ENCODE measurements at regions not wholly inside any gene's neighbourhood (a gene's known extent, or its start where the extent isn't known, plus 50 kb on each side); places are given as distances from the start of the nearest gene placed in this dataset.

GRCh38 chr18:30142870-30143269 is 899.7 kb downstream of the DSC3 start:
- POLR2A ChIA-PET = no interaction called here
- no peak for TF ChIP-seq CTCF (IDR thresholded peaks at IDR 0.05)
- no peak for TF ChIP-seq TCF7L2 (IDR thresholded peaks at IDR 0.05; ENCODE audit: low read depth, low read length)
- TF ChIP-seq POLR2AphosphoS5 (IDR thresholded peaks at IDR 0.05; ENCODE audit: low read depth, low read length) = no peak
- TF ChIP-seq REST (IDR thresholded peaks at IDR 0.05; ENCODE audit: insufficient read depth in 1 of 2, low read depth in 2 of 2, low read length in 1 of 2) = no peak
- no peak for TF ChIP-seq SIN3A (IDR thresholded peaks at IDR 0.05; ENCODE audit: borderline replicate concordance, insufficient read depth, low read depth, low read length)
- Histone ChIP-seq H3K9me3 (ENCODE audit: control insufficient read depth, insufficient read depth, low read depth, low read length) (no peaks in the 10 kb centered on the region), H3K36me3 (ENCODE audit: control insufficient read depth, insufficient read depth, low read length) (no peaks in the 10 kb centered on the region), H3K4me1 (ENCODE audit: control insufficient read depth, insufficient read depth, low read length) (no peaks in the 10 kb centered on the region), H3K27ac (ENCODE audit: low read length) (no peak overlapping the region), H3K4me3 (ENCODE audit: low read depth in 2 of 2, low read length in 2 of 2) (no peak overlapping the region), H3K27me3 (ENCODE audit: control insufficient read depth, insufficient read depth, low read length) (no peaks in the 10 kb centered on the region)
- BruUV-seq (replicated peaks) = no TSS peak
- intact Hi-C loops (cut with micrococcal nuclease; ENCODE audit: unreplicated experiment) = no loop called here
- CTCF ChIA-PET = no interaction called here
- ATAC-seq (no peak), DNase-seq (ENCODE audit: low read depth, low spot score) (no peak)
- in situ Hi-C loops (cut with HindIII; ENCODE audit: low pct_unique_long_range_greater_than_20kb, low sequenced_read_pairs) = no loop called here

- in situ Hi-C loops (cut with HindIII; ENCODE audit: low pct_unique_long_range_greater_than_20kb, low sequenced_read_pairs) (no loop called here), intact Hi-C loops (cut with micrococcal nuclease; ENCODE audit: unreplicated experiment) (no loop called here)
- no TSS peak for BruUV-seq (replicated peaks)
These were observed 900.3 kb downstream of the DSC3 start for GRCh38 chr18:30142248-30142647.

More at GRCh38 chr18:30142248-30142647, 900.3 kb downstream of the DSC3 start:
- no peak overlapping the region for H3K4me3 ChIP-seq (ENCODE audit: low read depth in 2 of 2, low read length in 2 of 2)
- no peaks in the 10 kb centered on the region for H3K4me1 ChIP-seq (ENCODE audit: control insufficient read depth, insufficient read depth, low read length)
- ATAC-seq = no peak
- H3K27me3 ChIP-seq (ENCODE audit: control insufficient read depth, insufficient read depth, low read length) = no peaks in the 10 kb centered on the region
- ChIA-PET POLR2A (no interaction called here), CTCF (no interaction called here)
- no peaks in the 10 kb centered on the region for H3K36me3 ChIP-seq (ENCODE audit: control insufficient read depth, insufficient read depth, low read length)
- no peaks in the 10 kb centered on the region for H3K9me3 ChIP-seq (ENCODE audit: control insufficient read depth, insufficient read depth, low read depth, low read length)
- no peak overlapping the region for H3K27ac ChIP-seq (ENCODE audit: low read length)
- DNase-seq (ENCODE audit: low read depth, low spot score) = no peak
- TF ChIP-seq REST (IDR thresholded peaks at IDR 0.05; ENCODE audit: insufficient read depth in 1 of 2, low read depth in 2 of 2, low read length in 1 of 2) (no peak), TCF7L2 (IDR thresholded peaks at IDR 0.05; ENCODE audit: low read depth, low read length) (no peak), CTCF (IDR thresholded peaks at IDR 0.05) (no peak), POLR2AphosphoS5 (IDR thresholded peaks at IDR 0.05; ENCODE audit: low read depth, low read length) (no peak), SIN3A (IDR thresholded peaks at IDR 0.05; ENCODE audit: borderline replicate concordance, insufficient read depth, low read depth, low read length) (no peak)

Data from Panc1 (cell line).